GM18873 (cell line): ENCODE measurements at regions not wholly inside any gene's neighbourhood (a gene's known extent, or its start where the extent isn't known, plus 50 kb on each side); places are given as distances from the start of the nearest gene placed in this dataset.
"Not testable (repeated sequence)": the region's sequence is repeated elsewhere in the genome, so short reads cannot be mapped to it uniquely, and the experiment has no call there.

ENCODE experiments used
- ATAC-seq: cut with Tn5 transposase; IDR thresholded peaks from one replicate; pipeline ENCODE4 v1.9.1; 2021; ENCODE audit warnings: mild to moderate bottlenecking, moderate library complexity, moderate number of reproducible peaks; ENCODE audit not compliant: unreplicated experiment, low FRiP score

DNA sequence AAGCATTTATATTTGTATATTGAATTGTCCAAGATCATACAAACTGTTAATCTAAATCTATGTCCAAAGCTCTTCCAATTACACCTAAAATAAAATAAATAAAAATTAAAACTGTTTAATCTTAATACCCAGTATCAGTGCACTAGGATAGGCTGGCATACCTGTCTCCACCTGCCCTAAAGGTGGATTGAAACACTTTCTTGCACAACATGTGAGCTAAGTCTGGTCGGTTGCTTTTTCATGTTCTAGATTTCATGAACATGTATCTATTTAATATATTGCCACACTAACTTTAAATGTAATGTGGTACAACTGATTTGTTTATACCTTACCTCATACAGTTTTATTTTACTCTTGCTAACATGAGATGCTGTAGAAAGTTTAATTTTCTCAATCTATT, 193.0 kb downstream of the VGLL3 start:
- no peak for ATAC-seq

DNA sequence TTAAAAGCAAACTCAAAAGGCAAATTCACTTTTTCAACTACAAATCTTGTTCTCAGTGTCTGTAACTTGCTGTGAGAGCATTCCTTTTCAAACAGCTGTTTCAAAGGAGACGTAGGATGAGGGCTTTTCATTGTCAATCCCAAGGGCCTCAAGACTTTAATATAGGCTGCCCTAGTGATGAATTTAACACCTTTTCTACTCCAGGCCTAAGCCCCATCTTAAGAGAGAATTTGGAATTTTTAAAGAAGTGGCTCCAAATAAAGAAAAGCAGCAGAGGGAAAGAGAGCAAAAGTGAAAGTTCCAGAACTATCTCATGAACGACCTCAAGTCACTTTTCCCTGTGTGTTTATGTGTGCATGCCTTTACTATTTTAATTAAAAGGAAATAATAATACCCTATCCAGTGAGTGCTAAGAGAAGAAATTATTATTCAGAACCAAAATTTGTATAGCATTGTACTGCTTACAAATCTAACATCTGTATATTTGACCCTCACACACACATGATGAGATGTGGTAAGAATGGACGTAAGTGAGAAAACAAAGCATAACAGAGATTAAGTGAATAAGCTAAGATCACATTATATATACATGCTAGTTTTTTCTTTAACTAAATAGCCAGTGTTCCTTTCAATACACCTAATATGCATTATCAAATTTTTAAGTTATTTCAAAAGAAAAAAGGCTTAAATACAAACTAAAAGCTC, 196.4 kb downstream of the VGLL3 start:
- no peak for ATAC-seq

DNA sequence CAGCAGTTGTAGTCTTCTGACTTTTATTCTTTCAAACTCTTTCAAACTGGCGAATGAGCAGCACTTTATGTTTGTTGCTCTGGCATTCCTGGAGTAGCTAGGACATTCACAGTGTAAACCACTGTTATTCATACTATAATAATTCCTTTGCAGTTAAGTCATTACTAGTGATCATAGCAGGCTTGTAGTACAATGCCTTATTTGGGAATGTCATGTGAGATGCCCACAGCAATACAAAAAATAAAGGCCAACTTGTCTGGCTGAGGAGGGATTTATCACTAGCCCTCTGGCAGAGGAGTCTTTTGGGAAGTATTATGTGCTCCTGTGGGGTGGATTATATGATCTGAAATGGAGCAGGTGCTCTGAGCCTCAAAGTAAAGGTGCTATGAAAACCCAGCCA, 197.2 kb downstream of the VGLL3 start:
- ATAC-seq, result no peak

DNA sequence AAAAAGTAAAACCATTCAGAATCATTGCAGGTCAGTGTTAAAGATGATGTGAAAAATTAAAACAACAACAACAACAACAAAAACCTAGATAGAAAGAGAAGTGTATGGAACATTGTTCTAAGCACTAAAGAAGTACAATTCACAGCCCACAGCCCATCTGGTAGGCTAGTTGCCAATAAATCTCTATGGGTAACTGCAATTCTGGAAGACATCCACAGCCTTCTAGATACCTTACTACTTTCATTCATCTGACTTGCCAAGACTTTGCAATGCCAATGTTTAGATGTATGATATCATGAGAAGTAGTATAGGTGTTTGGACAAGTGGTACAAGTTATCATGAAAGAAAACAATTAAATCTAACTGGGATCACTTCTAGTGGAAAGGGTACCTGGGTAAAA, 198.6 kb downstream of the VGLL3 start:
- no peak for ATAC-seq

DNA sequence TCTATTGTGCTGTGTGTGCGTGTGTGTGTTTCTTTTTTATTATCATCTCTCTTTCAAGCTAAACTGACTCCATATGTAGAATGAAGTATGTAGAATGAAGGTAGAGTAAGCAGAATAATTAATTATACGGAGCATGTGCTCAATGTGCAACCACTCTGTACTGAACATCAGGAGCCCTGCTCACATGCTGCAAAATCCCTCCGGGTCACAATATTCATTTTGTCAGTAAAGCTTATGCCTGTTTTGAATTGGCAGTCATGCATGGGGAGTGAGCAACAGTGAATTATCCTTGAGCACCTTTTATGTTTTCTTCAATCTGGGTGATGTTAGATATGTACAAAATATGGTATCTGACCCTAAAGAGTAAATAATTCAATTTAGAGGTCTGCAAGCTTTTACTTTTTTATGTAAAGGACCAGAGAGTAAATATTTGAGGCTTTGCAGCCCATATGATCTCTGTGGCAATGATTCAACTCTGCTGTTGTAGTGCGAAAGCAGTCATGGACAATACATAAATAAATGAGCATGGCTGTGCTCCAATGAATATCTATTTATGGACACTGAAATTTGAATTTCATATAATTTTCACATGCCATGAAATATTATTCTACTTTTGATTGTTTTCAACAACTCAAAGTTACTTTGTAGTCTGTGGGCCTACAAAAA, 199.9 kb downstream of the VGLL3 start:
- no peak for ATAC-seq

DNA sequence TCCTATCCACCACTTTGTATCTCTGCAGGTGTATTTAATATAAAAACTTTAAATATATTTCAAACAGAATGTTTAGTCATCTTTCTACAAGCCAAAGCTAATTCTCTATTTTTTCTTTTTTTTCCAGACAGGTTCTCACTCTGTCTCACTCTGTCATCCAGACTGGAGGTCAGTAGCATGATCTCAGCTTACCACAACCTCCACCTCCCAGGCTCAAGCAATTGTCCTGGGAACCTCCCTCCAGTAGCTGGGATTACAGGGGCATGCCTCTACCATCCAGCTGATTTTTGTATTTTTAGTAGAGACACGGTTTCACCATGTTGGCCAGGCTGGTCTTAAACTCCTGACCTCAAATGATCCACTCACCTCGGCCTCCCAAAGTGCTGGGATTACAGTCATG, 202.6 kb downstream of the VGLL3 start:
- ATAC-seq, result no peak

DNA sequence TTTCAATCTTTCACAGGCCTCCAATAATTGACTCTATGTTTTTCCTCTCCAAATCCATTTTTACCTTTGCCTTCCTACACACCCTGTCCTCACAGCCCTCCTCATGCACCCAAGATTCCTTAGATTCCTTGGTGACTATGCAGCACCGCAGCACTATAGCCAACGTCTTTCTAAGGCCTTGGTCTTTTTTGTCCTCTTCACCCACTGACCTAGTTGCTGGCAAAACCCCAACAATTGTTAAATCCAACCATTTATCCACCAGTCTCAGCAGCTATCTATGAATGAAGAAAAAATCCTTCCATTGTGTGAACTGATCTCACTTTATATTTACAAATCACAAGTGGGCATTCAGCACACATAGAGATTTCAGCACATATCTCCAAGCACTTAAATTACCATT, 203.9 kb downstream of the VGLL3 start:
- ATAC-seq, result no peak

DNA sequence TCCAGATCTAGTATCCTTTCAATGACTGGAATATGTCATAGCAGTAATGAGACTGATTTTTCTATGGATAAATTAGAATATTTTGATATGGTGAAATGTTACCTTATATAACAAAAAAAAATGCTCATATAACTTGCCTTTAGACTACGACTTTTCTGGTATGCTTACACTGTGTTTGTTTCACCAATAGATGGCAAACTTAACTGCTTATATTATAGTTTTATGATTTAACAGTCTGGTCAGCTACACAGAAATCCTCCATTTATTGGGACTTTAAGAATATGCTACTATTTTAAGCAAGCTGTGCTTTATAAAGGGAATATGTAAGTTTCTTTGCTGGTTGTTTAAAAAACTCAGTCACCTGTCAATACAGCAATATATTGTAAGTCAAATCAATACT, 205.6 kb downstream of the VGLL3 start:
- ATAC-seq, result no peak

DNA sequence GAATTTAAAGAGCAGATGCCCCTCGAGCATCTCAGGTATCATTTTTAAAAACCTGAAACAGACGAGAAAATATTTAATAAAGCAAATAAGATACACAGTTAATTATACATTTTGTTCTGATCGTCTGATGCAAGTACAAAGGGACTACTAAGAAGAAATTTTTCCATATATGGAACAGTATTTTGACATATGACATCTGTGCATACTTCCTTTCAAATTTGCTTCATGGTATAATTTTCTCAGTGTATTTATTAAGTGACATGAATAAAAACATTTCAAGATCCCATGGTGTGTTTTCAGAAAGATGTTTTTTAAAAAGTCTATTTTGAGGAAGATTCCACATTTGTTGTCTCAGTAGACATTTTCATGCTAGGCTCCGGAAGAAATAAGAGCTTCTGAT, 208.1 kb downstream of the VGLL3 start:
- no peak for ATAC-seq

DNA sequence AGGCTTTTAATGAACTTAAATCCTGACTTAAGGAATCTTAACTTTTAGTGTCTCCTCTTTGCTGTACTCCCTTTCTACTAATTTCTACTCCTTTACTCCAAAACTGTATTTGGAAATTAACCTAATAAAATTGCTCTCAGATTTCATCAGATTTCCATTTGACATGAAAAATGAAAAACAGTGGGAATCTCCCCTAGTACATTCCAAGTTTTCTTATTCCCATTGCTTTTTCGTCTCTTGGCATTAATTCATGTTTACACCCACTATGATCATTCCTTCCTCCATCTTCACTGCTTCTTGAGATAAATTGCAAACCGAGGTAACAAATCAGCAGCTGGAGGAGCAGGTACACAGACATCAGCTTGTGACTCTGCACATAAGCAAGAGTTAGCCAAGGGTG, 208.7 kb downstream of the VGLL3 start:
- ATAC-seq, result no peak

DNA sequence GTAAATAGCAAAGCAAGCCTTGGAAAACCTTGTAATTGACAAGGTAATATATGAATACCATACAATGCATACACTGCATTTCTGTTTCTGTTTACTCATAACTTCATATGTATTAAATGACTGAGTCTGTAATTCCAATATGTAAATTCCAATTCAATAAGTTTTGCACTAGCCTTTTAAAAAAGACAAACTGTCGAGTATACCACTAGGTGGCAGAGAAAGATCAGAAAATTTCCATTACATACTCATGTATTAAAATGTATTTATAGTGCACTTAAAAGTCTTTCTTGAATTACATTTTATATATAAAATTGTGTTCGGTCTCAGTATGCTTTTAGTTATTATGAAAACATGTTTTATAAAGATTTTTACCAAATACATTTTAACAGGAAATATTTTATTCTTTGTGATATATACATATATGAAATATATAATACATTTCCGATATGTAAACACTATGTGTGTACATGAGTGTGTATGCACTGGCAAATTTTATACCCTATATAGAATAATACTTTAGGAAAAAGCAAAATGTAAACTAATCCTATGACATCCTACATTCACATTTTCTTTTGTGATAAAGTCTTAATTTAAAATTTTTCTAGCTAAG, 216.8 kb downstream of the VGLL3 start:
- no peak for ATAC-seq

DNA sequence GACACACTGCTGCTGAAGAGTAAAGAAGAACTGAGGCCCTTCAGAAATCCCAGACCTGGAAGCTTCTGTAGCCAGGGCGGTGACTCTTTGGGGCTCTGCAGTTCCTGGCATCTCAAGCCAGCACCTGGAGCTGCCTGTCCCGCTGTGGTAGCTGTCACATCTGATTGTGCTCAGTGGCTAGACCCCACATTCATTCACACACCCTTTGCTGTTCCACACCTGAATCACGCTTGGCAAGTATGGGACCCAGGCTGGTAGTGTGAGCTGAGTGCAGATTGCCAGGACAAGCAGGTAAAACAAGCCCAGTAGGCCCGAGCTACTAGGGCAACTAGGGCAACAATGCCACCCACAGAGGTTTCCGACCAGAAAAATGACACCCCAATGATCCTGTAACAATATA, 218.2 kb downstream of the VGLL3 start:
- no peak for ATAC-seq

DNA sequence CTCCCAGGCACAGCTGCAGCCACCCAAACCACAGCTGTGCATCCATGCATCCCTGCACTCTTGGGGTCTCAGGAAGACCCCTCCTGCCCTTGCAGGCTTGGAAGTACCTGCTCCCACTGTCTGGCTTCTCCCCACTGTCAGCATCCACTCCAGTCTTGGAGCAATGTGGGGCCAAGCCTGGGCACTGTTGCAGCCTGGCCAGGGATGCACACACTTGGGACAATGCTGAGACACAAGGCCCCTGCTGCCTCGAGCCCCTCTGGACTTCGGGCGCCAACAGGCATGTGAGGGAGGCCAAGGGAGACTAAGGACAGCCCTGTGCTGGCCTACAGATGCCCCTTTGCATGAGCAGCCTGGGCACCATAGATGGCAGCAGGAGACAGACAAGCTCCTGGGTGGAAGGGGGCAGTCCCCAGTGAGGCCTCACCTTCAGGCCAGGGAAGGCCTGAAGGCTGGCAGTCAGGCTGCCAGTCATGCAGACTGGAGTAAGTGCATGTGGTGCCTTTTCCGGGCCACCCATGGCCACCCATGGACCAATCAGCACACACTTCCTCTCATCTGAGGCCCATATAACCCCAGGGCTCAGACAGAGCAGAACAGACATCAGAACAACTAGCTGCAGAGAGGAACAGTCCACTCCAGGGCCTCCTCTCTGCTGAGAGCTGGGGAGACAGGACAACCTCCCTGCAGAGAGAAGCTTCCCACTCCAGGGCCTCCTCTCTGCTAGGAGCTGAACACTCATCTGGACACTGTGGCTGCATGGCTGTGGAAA, 219.0 kb downstream of the VGLL3 start:
- ATAC-seq, result no peak

DNA sequence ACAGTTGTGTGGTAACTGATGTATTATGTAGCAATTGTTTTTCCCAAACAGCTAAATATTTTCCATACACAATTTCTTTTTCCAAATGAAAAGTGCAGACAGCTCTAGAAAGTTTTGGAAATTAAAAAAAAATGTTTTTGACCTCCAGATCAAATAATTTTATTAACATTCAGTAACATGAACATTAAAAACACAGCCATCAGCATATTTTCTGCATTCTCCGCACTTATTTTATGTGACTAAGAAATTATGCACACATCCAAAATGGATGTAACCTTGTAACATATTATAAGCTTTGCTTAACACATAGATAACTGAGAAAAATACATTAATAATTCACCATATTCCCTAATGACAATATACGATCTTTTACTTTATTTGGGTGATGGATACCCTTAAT, 224.6 kb downstream of the VGLL3 start:
- no peak for ATAC-seq

DNA sequence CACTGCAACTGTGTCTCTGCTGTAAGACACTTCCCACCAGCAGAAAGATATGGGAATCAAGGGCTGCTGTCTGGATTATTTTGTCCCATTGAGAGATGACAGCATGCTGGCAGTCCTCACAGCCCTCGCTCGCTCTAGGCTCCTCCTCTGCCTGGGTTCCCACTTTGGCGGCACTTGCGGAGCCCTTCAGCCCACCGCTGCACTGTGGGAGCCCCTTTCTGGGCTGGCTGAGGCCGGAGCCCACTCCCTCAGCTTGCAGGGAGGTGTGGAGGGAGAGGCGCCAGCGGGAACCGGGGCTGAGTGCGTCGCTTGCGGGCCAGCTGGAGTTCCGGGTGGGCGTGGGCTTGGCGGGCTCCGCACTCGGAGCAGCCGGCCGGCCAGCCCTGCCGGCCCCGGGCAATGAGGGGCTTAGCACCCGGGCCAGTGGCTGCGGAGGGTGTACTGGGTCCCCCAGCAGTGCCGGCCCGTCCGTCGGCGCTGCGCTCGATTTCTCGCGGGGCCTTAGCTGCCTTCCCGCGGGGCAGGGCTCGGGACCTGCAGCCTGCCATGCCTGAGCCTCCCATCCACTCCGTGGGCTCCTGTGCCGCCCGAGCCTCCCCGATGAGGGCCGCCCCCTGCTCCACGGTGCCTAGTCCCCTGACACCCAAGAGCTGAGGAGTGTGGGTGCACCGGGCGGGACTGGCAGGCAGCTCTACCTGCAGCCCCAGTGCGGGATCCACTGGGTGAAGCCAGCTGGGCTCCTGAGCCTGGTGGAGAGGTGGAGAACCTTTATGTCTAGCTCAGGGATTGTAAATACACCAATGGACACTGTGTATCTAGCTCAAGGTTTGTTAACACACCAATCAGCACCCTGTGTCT, 233.4 kb downstream of the VGLL3 start:
- not testable (repeated sequence) for ATAC-seq

DNA sequence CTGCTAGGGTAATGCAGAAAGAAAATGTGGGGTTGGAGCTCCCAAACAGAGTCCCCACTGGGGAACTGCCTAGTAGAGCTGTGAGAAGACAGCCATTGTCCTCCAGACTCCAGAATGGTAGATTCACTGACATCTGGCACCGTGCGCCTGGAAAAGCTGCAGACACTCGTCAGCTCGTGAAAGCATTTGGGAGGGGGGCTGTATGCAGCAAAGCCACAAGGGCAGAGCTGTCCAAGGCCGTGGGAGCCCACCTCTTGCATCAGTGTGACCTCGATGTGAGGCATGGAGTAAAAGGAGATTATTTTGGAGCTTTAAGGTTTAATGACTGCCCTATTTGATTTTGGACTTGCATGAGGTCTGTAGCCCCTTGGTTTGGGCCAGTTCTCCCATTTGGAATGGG, 242.9 kb downstream of the VGLL3 start:
- no peak for ATAC-seq

DNA sequence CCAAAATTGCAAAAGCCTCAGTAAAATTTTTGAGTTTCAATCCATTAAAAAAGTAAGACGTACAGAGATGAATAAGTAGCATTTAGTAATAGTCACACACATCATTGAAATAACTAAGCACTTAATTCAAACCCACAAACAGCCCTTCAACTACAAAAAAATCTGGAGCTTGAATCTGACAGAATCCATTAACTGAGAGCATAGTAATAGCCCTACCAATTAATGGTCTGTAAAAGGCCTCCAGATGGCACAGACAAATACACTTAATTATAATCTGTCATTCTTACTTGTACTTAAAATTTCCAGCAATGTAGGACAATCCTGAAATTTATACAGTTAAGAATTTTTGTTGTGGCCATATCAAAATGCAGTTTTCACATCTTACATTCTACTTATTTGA, 246.9 kb downstream of the VGLL3 start:
- ATAC-seq, result no peak

DNA sequence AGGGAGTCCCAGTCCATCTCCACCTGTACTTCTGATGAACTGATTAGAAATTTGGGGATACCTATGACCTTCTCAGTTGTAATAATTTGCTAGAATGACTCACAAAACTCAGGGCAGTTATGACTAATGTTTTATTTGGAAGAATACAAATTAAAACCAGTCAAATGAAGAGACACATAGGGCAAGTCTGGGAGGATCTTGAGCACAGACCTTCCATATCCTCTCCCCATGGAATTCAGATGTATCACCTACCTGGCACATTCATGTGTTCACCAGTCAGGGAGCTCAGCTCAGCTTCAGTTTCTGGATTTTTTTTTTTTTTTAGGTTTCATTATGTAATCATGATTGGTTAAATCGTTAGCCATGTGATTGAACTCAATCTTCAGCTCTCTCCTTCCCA, 247.7 kb downstream of the VGLL3 start:
- ATAC-seq, result no peak

DNA sequence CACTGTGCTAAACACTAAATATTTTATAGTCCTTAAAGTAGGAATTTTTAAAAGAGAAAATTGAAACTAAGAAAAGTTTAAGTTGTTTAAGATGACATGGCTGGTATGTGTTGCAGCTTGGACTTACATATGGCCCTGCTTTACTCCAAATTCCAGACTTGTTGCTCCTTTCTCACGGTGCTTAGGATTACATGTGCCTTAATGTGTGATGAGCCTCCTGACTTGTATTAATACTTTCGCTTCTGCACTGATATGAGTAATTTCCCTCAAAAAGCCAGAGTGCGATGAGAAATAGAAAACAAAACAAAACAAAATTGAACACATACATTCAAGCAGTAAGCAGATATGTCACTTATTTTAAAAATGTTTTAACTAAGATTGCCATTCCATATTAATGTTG, 250.2 kb downstream of the VGLL3 start:
- no peak for ATAC-seq

DNA sequence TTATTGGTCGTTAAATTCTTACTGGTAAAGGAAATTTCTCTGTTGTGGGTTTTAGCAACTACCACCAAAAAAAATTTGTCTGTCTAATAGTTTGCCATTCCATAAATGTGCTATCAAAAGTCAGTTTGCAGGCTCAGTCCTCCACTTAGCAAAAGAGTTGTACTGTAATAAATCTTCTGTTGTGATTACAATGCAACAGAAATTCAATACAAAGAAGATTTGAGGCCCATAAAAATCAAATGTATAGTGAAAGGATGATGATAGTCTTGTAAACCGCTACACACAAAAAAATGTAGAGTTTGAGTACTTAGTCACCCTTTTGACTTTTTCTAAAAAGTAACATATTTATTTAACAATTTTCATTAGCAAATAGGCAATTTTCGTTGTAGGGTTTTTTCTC, 251.7 kb downstream of the VGLL3 start:
- no peak for ATAC-seq
